Left hindlimb (tissue), 1 donor: ENCODE measurements at regions not wholly inside any gene's neighbourhood (a gene's known extent, or its start where the extent isn't known, plus 50 kb on each side); places are given as distances from the start of the nearest gene placed in this dataset.

Source experiments
- DNase-seq: peaks from one replicate; pipeline ENCODE4 v3.0.0-alpha.2; 2018

GRCh38 chr12:127075981-127076380 is 1191.0 kb upstream of the TMEM132C start:
- no peak for DNase-seq

GRCh38 chr12:127077262-127078045 is 1189.5 kb upstream of the TMEM132C start:
- no peak for DNase-seq

DNA sequence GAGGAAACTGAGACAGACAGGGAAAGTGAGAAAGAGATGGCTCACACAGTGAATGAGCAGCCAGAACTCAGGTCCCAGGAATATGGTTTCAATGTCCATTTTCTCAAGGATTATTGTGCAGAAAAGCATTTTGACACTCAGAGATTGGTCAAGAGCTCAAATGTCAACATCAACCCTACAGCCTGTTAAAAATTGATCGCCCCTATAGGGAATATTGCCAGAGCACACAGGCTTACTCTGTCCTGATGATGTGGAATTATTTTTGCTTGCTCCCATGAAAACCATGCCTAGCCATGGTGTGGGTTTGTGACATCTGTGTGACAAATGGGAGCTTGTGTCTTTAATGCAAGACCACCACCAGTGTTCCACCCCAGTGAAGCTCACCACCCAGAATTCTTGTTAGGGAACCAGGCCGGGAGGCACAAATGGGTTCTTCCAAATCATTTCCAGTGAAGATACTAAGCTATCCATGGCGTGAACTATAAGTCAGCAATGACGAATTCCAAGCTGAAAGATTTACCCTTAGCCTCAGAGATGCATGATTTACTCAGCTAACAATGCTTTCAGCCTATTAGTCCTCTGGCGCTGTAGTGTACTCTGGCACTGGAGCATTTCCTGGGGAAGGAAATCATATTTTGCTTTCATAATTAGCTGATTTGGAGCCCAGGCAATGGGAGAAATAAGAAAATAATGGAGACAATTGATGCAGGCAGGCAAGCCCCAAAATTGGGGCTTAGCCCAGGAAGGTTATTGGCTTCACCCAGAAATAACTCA is 1188.2 kb upstream of the TMEM132C start:
- DNase-seq, result no peak

DNA sequence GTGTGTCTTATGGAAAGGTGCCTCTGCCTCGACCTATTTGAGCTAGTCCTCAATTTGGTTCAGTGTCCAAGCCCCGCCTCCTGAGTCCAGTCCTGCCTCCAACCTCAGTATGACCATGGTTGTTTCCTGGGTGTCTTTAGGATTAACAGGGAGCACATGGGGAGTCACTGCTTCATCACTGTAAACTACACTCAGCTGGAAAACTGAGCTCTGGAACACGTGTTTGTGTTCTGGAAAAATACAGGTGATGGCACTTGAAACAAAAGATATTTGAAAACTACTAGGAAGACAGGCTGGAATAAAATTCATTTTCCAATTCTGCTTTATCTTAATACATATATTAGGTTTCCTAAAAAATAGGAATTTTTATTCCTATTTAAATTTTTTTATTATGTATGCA is 1187.3 kb upstream of the TMEM132C start:
- DNase-seq, result no peak

DNA sequence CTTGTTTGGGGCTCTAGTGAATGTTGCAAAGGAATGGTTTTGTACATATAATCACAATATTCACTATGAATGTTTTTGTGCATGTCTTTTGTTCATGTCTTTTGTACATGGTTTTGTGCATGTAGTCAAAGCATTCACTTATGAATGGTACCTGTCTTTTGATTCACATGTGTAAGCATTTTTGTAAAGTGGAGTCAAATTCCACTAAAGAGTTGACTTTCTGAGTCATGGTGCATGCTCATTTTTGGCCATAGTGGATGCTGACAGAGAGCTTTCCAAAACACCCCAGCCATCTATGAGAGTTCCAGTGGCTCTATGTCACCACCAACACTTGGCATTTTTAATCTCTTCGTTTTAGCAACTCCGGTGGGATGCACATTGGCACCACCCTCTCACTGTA is 1185.9 kb upstream of the TMEM132C start:
- no peak for DNase-seq

DNA sequence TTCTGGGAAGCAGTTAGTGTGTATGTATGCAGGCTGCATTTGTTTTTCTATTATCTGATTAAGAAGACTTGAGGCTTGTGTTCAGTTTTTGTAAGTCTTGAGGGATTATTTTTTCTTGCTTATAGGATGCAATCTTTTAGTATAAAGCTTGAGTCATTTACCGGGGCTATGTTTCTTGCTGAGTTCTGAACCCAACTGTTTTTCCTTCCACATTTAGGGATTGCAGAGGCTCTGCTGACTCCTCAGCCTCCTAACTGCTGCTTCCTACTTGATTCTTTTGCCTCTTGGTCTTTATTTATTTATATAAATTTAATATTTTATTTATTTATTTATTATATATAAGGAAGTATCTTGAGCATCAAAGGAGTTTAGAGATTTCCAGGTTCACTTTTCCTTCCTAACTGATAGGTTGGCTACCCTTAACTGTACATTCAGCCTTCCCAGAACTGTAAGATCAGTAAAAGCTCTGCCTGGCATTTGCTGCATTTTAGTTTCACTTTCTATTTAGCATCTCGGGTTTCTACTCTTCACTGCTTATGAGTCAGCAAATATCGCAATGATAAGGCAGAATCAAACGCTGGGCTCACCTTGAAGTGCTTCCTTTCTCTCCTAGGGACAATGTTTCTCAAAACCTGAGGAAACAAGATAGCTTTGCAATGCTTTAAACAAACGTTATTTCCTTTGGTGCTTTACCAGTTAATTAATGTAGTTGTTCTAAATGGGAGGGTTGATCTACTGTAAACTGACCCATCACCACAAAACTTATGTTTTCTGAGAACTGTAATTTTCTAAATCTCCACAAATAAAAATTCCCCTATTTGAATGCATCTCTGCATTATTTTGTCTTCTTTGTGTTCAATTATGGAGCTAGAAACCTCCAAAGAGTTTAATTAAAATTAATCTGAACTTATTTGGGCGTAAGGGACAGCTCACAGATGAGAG is 1183.7 kb upstream of the TMEM132C start:
- DNase-seq, result no peak

DNA sequence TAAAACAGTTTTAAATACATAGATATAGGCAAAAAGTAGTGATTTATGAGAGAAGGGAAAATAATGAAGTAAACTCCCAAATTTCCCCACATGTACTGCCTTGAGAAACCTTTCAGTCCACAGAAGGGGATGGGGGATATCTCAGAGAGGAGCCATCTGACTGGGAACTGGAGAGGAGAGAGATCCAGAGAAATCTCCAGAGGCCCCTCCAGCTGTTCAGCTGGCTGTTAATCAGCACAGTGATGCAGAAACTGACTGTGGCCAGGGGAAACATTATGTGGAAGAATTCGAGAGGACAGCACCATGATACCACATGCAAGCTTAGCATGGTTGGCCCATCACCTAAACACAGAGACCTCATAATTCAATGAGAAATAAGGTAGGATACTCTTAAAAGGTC is 1165.9 kb upstream of the TMEM132C start:
- DNase-seq, result peak; percentile 31

GRCh38 chr12:127106041-127106440 is 1160.9 kb upstream of the TMEM132C start:
- DNase-seq, result no peak

GRCh38 chr12:127106697-127107096 is 1160.3 kb upstream of the TMEM132C start:
- DNase-seq, result no peak

- DNase-seq, result no peak
These were observed 1159.2 kb upstream of the TMEM132C start for GRCh38 chr12:127107744-127108143.

DNA sequence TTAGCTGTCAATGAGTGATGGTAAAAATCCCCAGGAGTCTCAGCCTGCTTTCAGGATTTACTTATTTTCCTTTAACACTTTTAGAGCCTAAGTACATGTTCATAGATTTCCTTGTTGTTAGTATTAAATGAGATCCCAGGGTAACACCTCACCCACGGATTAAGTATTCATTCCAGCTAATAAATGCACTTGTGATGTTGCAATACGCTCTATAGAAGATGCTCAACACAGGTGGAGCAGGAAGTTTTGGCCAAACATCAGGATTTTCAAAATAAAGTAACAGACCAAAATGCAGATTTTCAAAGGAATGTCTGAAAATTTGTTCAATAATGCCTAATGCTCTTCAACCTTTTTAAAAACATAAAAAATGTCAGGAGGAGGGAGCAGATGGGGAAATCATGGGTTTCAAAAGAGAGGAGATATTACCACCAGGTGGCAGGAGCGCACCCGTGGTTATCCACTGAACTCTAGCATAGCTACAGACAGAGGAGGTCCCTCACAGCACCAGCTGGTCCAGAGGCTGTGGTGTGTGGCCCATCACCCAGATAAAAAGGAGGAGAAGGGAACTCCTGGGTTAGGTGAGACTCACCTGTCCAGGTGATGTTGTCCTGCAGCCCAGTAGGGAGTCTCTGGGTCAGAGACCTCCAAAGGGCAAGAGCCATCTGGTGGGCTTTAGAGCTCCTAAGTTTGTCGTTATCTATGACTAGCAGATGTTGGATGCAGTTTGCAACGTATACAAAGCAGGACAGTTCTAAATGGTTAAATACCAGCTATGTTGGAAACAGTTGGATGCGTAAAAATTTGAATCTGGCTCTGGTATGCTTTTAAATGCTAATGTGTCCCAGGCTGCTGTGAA is 1158.4 kb upstream of the TMEM132C start:
- DNase-seq, result peak; percentile 54

- no peak for DNase-seq
These were observed 1153.0 kb upstream of the TMEM132C start for GRCh38 chr12:127113945-127114344.

- no peak for DNase-seq
These were observed 1151.4 kb upstream of the TMEM132C start for GRCh38 chr12:127115468-127116035.

GRCh38 chr12:127118251-127118650 is 1148.7 kb upstream of the TMEM132C start:
- no peak for DNase-seq

- no peak for DNase-seq
These were observed 1147.3 kb upstream of the TMEM132C start for GRCh38 chr12:127119600-127120140.

DNA sequence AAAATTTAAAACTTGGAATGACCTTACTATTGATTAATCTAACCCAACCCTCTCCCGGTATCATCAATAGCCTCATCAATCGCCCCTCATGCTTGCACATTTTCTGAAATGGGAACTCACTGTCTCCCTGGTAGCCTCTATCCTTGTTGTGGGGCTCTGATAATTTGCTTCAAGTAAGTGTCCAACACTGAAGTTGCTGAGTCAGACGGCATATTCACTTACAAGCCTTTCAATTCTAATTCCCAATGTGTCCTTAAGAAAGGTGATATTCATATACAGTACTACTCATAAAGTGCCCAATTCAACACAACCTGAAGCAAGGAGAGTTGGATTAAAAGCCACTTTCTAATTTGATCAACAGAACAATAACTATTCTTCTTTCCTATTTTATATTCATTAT is 1146.1 kb upstream of the TMEM132C start:
- DNase-seq, result no peak

DNA sequence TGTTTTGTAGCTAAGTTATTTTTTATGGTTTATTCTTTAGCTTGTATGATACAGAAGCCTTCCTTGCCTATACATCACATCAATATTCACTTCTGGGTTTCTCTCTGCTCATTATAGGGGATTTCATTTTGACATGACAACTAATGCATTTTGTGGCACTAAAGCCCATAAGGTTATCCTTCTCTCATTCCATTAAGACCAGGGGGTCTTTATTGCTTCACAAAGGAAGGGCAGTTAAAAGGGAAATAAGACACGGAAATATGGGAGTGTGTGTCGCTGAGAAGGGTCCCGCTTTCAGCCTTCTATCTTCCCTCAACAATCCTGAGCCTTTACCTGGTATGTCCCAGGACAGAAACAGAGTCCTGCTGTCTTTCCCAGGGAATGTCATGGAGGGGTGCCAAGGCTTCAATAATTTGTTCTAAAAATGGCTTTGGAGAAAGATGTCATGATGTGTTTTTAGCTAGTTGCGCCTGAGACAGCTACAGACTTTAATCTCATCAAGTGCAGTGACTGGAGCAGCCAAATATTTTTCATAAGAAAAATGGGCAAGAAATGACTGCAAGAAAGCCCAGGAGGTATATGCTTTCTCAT is 1145.4 kb upstream of the TMEM132C start:
- no peak for DNase-seq

DNA sequence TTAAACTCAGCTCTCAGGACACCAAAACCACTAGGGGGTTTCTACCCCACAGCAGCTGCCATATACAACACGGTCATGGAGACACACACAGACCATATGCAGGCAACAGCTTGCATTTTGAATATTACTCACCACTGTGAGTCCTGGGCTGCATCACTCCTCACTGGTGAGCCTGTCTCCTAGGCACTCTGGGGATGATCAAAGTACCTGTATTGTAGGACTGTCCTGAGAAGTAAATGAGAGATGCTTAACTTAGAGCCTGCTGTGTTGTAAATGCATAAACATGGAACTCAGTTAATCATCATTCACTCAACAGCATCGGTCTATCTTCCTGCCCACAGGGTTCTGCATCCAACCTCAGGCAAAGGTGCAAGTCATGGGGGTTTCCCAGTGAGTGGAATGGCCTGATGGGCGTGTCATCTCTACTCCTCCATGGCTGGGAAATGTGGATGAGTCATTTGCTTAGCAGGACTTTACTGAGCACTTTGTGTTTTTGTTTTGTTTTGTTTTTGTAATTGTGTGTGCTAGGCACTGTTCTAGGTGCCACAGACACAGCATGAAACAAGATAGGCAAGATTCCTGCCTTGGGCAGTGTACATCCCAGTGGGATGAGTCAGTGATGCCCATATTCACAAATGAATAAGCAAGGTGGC is 1141.2 kb upstream of the TMEM132C start:
- DNase-seq, result no peak

GRCh38 chr12:127126260-127126628 is 1140.7 kb upstream of the TMEM132C start:
- no peak for DNase-seq

- no peak for DNase-seq
These were observed 1139.1 kb upstream of the TMEM132C start for GRCh38 chr12:127127897-127128296.
